ENCODE measurements at regions not wholly inside any gene's neighbourhood (a gene's known extent, or its start where the extent isn't known, plus 50 kb on each side); places are given as distances from the start of the nearest gene placed in this dataset.

DNA sequence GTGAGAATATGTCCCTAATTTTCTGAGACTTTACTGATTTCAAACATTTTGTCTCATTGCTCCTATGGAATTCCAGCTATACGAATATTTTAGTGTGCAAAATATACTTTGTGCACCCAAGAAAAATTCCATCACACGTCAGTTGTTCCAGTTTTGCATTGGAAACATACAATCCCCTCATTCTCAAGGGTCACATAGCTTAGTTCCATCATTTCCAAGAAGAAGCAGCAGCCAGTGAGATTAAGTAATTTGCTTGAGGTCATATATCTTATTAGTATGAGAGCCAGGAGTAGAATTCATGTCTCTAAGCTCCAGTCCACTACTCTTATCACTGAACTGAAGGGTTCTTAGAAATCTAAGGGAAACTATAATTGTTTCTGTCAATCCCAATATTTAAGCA is 746.7 kb upstream of the C9orf72 start:
- Histone ChIP-seq H3K36me3 (no peaks in the 10 kb centered on the region), H3K9me3 (no peaks in the 10 kb centered on the region), H3K27ac (no peak overlapping the region), H3K4me3 (no peak overlapping the region), H3K27me3 (no peaks in the 10 kb centered on the region), H3K4me1 (no peaks in the 10 kb centered on the region)
- ATAC-seq (no peak), DNase-seq (no peak)
- WGBS, 4 donors = 34 to 55% (median 50%) methylated on average over 2 of the region's 2 CpGs
- no peak for TF ChIP-seq POLR2A (IDR thresholded peaks at IDR 0.05)
- TF ChIP-seq, protein P1, sequence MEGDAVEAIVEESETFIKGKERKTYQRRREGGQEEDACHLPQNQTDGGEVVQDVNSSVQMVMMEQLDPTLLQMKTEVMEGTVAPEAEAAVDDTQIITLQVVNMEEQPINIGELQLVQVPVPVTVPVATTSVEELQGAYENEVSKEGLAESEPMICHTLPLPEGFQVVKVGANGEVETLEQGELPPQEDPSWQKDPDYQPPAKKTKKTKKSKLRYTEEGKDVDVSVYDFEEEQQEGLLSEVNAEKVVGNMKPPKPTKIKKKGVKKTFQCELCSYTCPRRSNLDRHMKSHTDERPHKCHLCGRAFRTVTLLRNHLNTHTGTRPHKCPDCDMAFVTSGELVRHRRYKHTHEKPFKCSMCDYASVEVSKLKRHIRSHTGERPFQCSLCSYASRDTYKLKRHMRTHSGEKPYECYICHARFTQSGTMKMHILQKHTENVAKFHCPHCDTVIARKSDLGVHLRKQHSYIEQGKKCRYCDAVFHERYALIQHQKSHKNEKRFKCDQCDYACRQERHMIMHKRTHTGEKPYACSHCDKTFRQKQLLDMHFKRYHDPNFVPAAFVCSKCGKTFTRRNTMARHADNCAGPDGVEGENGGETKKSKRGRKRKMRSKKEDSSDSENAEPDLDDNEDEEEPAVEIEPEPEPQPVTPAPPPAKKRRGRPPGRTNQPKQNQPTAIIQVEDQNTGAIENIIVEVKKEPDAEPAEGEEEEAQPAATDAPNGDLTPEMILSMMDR (IDR thresholded peaks at IDR 0.05) = no peak
- intact Hi-C loops (cut with DNase I) = loop anchor here in 1 of 10 donors (5.0 kb wide), 1 partner anchor 47 kb away; no protein-coding TSS in a partner anchor

DNA sequence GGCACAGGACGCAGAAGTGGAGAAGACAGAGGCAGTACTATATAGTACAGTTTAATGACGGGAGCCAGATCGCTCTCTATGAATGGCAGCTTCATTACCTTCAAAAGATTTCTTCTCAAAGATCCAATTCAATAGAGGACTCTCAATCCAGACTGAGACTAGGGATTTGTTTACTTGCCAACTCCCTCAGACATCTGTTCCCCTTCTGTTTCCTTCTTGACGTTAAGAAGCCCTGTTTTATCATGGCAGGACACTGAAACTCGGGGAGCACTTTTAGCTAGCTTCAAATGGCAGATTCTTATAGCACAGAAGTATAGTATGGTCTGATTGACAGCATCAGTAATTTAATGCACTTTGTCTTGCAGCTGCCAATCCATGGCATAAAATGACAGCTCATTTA is 747.3 kb upstream of the C9orf72 start:
- Histone ChIP-seq H3K4me3 (no peak overlapping the region), H3K4me1 (no peaks in the 10 kb centered on the region), H3K36me3 (no peaks in the 10 kb centered on the region), H3K27ac (no peak overlapping the region), H3K27me3 (no peaks in the 10 kb centered on the region), H3K9me3 (no peaks in the 10 kb centered on the region)
- TF ChIP-seq, protein P1 (IDR thresholded peaks at IDR 0.05) = no peak
- no peak for TF ChIP-seq POLR2A (IDR thresholded peaks at IDR 0.05)
- DNase-seq = no peak
- intact Hi-C loops (cut with DNase I) = no loop called here
- ATAC-seq = no peak
- WGBS, 4 donors = 27 to 51% (median 39%) methylated on average over 5 of the region's 5 CpGs

DNA sequence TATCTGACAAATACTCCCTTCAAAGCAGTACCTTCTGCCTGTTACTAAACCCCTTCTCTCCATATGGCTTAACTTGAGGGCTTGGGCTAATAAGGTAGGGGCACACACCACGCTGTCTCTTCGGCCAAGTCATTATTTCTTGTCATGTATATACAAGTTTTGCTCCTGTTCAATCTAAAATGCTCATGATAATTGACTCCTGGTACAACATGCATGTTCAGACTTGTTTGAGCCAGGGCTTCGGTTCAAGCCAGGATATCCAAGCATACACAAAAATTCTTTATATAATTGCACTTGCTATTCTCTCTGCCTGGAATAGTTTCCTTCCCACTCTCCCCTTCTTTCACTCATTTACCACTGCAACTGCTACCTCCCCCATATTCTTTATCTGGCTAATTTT is 756.0 kb upstream of the C9orf72 start:
- H3K9me3 ChIP-seq = peaks cover 0 to 7% (median 0%) of the 10 kb centered on the region in 12 donors
- ATAC-seq (no peak), DNase-seq (no peak)
- no peak for TF ChIP-seq POLR2A (IDR thresholded peaks at IDR 0.05)
- TF ChIP-seq, protein P1 (IDR thresholded peaks at IDR 0.05) = no peak
- H3K27me3 ChIP-seq = no peaks in the 10 kb centered on the region
- no peak overlapping the region for H3K4me3 ChIP-seq
- no peak overlapping the region for H3K27ac ChIP-seq
- WGBS, 4 donors = 81 to 85% (median 84%) methylated on average over 3 of the region's 3 CpGs
- intact Hi-C loops (cut with DNase I) = no loop called here
- no peaks in the 10 kb centered on the region for H3K4me1 ChIP-seq
- H3K36me3 ChIP-seq = no peaks in the 10 kb centered on the region

DNA sequence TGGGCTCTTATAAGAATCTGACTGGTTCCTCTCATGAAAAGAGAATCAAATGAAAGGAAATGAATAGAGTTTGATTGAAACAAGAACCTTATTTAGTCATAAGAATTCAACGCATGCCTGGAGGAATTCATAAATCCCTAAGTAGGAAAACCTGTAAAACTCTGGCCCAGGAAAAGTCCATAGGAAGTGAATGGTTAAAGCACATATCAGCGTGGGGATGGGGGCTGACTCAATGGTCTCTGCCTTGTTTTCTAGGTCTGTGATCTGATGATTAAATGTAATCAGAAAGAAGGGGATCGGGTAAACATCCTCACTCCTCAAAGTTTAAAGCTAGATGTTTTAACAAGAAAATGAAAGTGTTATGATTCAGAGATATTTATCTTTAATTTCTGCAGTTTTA is 759.4 kb upstream of the C9orf72 start:
- 65 to 76% (median 70%) methylated on average over 3 of the region's 3 CpGs for WGBS, 4 donors
- H3K4me1 ChIP-seq = no peaks in the 10 kb centered on the region
- no peak for DNase-seq
- H3K36me3 ChIP-seq = no peaks in the 10 kb centered on the region
- intact Hi-C loops (cut with DNase I) = loop anchor here in 1 of 10 donors (10.0 kb wide), 1 partner anchor 58 kb away; no protein-coding TSS in a partner anchor
- H3K9me3 ChIP-seq = peaks cover 0 to 4% (median 0%) of the 10 kb centered on the region in 12 donors
- ATAC-seq = no peak
- H3K27ac ChIP-seq = no peak overlapping the region
- no peak overlapping the region for H3K4me3 ChIP-seq
- no peaks in the 10 kb centered on the region for H3K27me3 ChIP-seq
- no peak for TF ChIP-seq POLR2A (IDR thresholded peaks at IDR 0.05)
- TF ChIP-seq, protein P1 (IDR thresholded peaks at IDR 0.05) = no peak
